NK-92 treated with Interleukin-12 subunit alpha and Interleukin-12 subunit beta, amount 100 ng/mL, for 24 hours (cell line): ENCODE measurements at regions not wholly inside any gene's neighbourhood (a gene's known extent, or its start where the extent isn't known, plus 50 kb on each side); places are given as distances from the start of the nearest gene placed in this dataset.

Source experiments
- DNase-seq: peaks from one replicate; lab custom pipeline; 2025; lab: John Stamatoyannopoulos, UW

DNA sequence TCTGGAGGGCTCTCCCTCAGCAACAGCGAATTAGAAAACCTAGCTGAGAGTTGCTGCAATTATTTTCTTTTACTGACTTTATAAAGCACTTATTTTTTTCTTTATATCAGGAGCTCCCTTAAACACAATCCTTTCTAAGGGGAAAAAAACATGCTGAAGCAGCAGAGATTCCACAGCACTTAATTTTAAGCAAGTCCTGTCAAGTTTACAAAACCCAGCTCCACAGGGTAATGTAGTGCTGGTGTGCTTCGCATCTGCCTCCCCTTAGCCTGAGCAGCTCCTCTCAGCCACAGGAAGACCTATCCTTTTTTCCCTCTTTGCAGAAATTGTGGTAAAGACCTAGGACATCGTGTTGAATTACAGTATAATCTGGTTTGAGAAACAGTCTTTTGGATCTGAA, 208.1 kb upstream of the SYNDIG1 start:
- no peak for DNase-seq

DNA sequence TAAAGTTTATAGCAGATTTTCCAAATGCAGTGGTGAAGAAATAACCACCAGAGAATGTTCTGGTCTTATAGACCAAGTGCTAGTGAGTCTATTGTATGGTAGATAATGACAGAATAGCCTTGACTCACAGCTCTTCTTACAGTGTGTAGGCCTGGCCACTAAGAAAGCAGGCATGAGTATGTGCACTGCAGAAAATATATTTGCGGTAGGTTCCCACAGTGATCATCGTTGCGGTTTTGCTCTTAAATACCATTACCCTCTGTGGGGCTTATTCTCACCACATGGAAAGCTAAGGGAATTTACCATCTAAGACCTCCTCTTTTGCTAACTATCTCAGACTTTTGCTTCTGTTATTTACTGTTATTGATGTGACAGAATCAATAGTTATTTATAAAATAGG, 212.3 kb upstream of the SYNDIG1 start:
- no peak for DNase-seq

DNA sequence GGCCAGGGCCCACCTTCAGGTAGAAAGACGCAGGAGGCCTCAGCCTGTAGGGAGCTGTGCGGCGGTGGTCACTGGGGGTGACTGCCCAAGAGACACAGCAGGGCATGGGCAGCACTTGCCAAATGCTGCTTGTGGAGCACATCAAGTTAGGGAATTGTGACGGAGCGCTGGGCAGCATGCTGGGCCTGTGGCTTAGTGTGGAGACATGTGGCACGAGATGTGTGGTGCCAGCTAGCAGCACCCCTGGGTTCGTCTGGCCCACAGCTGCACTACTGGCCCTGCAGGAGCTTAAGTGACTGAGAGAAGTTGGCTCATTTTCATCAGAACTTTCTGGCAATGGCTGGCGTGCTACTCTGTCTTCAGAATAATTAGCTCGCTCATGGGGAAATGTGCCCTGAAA, 213.1 kb upstream of the SYNDIG1 start:
- DNase-seq = no peak

DNA sequence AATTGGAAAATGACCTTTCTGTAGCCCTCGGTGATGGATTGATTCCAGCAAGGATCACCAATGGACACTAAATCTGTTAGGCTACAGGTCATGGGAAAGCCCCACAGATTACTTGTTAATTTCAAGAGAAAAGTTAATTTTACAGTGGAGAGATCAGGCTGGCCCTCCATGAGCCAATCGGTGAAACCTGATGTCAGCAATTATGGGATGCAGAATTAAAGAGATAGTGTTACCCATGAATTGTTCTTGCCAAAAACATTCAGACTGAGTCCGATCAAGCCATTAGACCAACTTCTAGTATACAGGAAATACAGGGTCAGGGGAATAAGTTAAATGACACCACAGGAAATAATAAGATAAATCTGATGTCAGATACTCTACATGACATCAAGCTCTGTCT, 214.9 kb upstream of the SYNDIG1 start:
- no peak for DNase-seq

DNA sequence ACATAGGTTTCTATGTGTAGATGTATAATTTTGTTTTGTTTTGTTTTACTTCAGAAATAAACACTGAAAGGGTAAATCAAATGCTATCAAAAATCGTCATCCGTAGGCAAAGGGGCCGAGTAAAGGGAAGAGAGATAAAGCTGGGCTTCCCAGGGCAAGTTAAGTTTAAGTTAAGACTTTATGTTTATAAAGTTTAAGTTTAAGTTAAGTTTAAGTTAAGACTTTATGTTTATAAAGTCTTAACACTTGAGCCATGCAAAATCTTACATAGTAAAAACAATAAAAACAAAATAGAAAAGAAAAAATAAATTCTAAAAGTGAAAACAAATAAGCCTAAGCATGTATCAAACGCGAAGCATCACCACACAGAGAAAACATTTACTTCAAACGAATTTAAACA, 216.1 kb upstream of the SYNDIG1 start:
- DNase-seq = no peak

DNA sequence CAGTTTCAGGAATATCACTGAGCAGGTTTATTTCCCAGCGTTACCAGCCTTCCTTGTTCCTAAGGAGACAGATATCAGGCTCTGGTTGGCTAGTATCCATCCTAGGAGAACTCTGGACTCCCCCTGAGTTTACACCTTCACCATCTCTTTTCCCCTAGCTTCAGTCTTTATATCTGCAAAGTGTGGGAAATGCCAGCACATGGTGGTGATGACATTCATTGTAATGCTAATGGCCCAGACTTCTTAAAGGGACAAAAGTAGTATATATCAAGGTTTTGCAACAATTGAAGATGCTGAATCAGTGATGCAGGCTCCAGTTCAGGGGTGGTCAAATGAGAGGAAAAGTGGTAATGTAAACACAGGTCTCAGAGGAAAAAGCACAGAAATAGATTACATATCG, 224.3 kb upstream of the SYNDIG1 start:
- no peak for DNase-seq

DNA sequence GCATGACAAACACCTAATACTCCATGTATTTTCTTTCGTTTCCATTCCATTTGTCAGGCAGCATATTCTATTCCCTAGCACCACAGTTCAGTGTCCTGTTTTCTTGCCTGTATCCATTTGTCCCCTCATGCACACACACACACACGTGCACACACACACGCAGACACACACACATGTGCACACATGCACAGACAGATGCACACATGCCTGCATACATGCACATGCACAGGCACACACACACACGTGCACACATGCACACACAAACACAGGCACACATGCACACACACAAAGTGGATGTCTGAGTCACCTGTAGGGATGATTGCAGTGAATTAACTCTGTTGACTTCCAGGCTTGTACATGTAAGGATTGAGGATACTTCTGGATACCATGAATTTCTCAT, 226.7 kb upstream of the SYNDIG1 start:
- no peak for DNase-seq

DNA sequence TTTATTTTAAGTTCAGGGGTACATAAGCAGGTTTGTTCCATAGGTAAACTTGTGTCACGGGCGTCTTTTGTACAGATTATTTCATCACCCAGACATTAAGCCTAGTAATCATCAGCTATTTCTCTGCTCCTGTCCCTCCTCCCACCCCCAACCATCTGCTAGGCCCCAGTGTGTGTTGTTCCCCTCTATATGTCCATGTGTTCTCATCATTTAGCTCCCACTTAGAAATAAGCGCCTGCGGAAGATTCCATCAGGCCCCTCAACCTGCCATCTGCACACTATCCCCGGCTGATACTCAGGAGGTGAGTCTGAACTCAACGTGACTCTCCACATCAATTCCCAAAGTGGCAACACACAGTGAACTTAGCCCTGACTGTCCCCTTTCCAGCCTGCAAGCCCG, 228.0 kb upstream of the SYNDIG1 start:
- DNase-seq = no peak

DNA sequence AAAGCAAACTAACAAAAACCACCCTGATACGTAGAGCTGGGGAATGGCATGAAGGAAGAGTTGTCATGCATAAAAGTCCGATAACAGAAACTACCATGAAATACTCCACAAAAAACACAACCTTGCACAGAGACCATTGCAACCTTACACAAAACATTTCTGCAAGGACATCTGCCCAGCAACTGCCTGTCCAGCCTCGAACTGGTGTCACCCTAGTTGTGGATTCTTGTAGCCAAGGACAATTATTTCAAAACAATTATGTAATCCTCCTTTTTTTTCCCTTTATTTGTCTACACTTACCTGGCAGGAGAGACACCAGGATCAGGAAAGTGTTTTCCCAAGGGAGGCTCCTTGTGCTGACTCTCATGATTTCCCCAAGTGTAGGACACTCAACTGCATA, 232.5 kb upstream of the SYNDIG1 start:
- DNase-seq = no peak

DNA sequence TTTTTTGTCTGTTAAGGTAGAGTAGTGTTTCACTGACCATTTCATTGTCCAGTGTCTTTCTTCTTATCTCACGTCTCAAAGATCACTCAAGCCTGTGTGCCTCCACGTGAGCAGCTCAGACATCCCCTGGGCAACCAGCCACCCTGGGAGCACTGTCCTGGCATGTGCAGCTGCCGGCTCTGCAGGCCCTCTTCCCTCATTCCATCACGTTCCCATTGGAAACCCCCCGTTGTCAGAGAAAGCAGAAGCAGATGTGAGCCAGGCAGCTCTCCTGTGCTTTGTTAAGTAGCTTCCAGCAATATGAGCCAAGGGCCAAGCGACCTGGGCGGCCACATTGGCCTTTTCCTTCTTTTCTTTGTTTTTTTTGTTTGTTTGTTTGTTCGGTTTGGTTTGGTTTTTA, 233.2 kb upstream of the SYNDIG1 start:
- DNase-seq = no peak

DNA sequence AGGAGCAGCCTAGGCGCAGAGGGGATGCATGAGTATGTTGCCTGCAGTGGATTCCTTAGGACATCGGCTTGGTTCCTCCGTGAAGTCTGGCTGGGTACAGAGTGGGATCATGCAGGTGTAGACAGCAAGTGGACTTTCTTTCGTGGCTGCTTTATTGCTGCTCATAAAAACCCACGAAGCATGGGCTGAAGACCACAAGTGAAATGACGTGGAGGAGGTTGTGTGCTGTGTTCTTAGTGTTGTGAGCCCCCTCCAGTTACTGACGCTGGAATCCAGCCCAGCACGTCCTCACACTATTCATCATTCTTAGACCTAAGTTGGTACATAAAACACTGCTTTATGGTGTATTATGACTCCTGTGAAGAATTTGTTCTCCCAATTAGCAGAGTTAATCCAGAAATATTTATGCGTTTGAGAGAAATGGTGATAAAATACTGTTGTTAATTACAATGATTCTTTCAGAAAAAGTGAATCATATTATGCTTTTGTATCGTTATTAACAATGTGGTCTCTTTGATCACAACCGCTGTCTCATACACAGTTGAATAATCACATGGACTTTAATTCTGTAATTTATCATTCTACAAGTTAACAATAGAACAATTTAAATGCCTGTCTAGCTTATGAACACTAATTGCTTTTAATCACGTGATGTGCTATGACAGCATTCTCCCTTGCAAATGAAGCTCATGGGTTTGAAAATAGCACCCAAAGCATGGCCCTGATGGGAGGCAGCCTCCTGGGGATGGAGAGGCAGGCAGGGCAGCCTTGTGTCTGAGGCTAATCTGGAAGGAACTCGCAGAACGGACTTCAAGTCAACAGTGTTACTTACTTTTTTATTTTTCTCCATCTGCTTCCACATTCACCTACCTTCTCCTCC, 233.9 kb upstream of the SYNDIG1 start:
- DNase-seq = no peak

DNA sequence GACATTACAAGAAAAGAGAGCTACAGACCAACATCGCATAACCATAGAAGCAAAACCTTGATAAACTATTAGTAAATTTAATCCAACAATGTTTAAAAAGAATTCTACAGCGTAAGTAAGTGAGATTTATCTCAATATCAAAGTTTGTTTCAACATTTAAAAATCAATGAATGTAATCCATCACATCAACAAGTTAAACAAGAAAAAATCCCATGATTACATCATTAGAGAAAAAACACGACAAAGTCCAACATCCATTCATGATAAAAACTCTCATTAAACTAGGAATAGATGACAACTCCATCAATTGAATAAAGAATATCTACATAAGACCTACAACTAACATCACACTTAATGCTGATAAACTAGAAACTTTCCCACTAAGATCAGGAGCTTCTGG, 239.0 kb upstream of the GGTLC1 start:
- DNase-seq = no peak

DNA sequence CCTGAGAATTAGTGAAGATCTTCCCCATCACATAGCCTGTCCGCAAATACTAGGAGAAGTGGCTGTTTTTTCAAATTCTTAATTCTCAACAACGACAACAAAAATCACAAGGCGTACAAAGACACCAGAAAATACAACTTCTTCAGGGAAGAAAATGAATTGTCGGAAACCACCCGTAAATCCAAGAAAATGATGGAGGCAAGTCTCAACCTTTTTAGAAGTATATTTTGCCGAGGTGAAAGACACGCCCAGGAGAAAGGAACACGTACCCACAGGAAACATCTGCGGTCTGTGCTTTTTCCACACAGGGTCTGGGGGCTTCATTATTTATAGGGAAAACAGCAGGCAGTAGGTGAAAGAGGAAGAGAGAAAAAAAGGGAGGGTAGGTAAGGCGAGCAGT, 223.9 kb upstream of the GGTLC1 start:
- no peak for DNase-seq

DNA sequence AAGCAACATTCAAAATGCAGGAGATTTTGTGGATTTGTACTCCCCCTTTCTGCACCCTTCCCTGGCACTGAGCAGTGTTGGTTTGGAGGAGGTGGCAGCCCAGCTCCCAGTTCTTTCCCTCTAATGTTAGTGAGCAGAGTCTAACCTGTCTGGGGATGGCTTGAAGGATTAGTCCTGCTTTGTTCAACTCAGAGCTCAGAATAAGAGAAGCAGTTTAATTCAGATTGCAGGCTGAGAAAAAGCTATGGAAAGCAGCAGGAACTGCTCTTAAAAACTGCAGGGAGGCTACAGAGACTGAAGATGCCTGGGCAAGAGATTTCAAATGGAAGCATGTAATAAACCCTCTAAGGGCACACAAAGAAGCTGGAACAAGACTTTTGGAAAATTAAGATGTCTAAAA, 223.4 kb upstream of the GGTLC1 start:
- DNase-seq = no peak

DNA sequence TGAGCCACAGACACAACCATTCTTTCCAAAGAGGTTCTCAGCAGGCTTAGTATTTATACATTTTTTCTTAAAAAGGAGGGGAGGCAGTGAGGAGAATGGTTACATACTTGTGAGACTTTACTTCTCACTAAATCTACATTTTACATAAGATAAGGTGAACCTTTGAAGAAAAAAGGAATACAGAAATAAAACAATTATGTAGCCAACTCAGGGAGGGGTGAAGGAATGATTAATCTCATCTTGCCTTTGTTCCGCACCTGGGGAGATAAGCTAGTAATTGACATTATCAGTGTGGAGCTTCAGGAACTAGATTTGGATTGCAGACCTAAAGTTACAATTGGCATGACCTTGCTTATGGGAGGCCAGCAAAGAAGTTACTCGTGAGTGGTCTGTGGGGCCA, 221.8 kb upstream of the GGTLC1 start:
- no peak for DNase-seq

DNA sequence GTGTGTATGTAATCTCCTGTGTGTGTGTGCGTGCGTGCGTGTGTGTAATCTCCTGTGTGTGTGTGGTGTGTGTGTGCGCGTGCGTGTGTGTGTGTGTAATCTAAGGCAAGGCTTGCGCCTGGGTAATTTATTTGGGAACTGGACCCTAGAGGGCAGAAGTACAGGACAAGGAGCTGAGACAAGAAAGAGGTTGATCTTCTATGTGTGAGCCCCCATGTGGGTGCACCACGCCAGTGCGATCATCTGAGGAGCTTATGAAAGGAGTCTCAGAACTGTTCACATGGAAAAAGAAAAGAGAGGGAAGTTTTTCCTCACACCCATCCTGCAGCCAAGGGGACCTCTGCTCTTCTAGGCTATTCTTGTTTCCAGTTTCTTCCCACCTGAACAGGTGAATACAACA, 220.1 kb upstream of the GGTLC1 start:
- no peak for DNase-seq

DNA sequence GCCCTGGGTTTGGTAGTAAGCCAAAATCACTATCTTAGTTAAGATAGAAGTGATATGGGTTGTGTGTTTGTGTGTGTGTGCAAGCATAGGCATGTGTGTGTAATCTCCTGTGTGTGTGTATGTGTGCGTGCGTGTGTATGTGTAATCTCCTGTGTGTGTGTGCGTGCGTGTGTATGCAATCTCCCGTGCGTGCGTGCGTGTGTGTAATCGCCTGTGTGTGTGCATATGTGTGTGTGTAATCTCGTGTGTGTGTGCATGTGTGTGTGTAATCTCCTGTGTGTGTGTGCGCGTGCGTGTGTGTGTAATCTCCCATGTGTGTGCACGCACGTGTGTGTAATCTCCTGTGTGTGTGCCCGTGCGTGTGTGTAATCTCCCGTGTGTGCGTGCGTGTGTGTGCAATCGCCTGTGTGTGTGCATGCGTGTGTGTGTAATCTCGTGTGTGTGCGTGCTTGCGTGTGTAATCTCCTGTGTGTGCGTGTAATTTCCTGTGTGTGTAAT, 219.3 kb upstream of the GGTLC1 start:
- no peak for DNase-seq

DNA sequence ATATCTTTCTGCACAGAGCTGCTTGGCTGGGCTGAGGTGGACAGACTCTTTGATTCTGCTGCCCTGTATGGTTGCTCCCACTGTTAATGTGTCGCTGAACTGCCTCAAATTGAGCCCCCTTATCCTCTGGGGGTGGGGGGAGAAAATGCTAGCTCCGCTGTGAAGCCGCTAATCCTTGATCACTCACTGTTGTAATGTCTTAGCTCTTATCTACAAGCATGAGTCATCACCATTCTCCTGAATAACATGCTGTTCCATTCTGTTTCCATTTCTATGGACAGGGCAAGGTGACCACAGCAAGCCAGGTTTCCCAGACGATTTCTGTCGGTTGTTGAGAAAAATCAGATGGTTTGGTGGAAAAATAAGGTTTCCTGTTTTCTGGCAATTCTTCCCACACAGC, 218.4 kb upstream of the GGTLC1 start:
- no peak for DNase-seq

DNA sequence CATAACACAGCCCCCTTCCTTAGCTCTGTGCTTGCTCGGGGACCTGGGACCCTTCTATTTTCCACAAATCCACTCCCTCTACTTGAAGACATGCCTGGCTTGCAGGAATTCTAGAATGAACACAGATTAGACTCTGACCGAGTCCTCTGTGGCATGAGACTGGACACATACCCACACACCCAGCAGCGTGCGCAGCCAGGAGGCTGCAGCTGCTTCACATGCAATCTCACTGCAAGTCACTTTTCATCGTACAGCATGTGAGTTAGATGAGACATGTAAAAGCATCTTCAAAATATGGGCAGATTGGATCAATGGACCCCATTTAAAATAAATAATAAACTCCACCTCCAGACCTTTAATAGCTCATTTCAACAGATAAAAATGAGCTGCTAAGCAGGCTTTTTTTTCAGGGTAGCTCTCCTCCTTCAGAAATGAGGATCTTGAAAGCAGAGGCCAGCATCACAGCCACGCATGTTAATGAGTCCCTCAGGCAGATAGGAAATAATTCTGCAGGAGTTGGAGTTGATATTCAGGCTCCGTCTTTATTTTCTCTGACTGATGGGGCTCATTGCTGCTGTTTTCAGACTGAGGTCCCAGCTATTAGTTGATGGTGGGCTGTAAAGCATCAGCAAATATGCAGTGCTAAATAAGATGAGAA, 215.1 kb upstream of the GGTLC1 start:
- no peak for DNase-seq

DNA sequence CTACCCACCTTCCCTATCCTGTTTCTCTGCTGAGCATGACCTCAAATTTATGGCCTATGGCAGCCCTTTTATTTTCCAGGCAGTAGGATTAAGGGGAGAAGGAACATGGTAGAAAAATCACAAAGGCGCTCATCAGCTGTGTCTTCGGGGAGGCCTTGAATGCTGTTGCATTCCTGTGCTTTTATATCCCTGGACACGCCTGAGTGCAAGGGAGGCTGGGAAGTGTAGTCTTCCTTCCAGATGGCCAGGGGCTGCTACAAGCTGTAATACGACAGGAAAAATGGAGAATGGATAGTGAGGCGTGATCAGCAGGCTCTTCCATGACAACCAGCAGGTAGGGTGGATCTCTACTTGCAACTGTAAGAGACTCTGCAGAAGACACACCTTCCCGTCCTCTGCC, 210.9 kb upstream of the GGTLC1 start:
- DNase-seq = no peak

DNA sequence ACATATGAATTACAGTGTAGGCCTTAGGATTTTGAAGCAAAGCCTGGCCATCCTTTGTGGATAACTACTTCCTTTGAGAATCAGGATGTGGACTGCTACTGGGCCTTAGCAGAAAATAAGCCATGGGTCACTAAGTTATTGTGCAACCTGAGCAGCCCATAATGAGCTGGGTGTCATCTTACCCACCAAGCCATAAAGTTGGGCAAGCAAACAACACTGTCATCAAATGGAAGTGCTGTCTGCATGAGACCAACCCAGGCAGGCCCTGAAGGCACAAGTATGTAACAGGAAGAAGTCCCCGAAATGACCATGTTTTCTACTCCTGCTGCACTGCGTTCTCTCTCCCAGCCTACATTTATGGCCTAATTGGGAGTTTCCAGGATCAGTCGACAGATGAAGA, 205.6 kb upstream of the GGTLC1 start:
- no peak for DNase-seq

DNA sequence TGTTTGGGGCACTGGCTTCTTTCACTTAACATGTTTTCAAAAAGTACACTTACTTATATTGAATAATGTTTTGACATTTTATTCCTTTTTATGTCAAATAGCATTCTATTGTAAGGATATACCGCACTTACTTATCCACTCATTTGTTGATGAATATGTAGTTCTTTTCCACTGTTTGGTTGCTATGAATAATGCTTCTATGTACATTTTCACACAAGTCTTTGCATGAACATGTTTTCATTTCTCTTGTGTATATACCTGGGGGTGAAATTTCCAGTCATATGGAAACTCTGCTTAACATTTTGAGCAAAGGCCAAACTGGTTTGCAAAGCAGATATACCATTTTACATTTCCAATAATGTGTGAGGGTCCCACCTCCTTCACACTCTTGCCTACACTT, 202.3 kb upstream of the GGTLC1 start:
- DNase-seq = no peak

DNA sequence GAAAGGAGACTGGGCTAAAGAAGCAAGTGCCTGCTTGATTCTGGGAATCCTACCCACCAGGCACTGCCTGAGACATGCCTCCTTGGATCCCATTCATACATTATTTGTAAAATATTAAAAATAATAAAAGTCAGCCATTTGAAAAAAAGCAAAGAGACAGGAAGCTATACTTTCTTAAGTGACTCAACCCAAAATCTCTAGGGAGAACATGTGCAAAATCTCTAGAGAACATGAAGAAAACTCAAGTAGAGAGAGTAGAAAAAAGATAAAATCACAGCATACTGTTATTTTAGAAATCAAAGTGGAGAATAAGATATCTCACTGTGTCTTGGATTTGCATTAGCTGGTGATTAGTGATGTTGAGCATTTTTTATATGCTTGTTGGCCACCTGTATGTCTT, 197.2 kb upstream of the GGTLC1 start:
- no peak for DNase-seq

DNA sequence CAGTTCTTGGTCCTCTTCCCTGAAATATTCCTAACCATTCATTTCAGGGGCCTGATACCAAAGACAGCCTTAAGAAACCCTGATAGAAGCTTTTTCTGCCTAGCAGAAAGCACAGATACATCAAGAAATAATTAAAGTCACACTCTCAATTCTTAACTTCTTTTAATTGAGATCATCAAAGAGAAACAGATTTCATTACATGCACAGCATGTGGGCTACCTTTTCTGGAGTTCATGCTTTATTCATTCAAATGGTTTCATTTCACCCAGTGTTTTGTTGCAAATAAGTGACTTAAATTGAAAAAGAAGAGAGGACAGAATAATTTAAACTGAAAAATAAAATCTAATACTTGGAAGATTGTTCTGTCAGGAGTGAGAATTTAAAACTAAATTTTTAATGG, 192.6 kb upstream of the GGTLC1 start:
- no peak for DNase-seq
